ENCODE measurements at regions not wholly inside any gene's neighbourhood (a gene's known extent, or its start where the extent isn't known, plus 50 kb on each side); places are given as distances from the start of the nearest gene placed in this dataset.

DNA sequence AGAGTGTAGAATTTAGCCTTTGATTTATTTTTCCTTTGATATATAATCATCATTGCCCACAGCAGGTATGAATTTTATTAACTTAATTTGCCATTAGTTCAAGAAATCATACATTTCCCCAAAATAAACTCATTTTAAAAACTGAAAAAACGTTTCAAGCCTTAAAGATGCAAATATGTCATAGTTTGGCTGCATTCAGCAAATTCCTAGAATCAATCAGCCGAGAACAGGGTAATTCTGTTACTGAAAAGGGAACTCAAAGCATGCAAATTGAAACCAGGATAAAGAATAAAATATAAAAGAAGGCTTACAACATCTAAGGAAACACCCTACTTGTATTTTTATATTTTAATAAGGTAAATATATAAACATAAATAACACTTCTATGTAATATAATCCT is 233.8 kb upstream of the PRKCQ start:
- DNase-seq (ENCODE audit: low spot score): no peak
- H3K36me3 ChIP-seq (replicated peaks; ENCODE audit: insufficient read depth, low read depth): no peaks in the 10 kb centered on the region
- WGBS (ENCODE audit: low lambda C conversion rate, missing lambda C conversion rate): 51% methylated on average over 2 of the region's 2 CpGs

DNA sequence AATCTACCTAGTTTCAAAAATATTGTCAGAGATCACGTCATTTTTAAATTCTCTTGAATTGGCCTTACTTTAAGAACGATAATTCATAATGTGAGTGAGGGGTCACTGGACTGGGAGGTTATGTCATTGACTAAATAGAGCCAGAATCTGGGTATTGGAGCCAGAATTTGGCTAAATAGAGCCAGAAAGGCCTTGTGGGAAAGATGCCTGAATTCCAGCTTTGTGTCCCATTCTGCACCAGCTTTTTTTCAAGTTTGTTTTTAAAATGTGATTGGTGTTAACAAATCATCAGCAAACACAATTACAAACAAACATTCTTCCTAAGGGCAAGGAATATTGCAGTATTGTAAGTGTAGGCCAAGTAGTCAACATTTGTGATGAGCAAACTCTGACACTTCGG is 233.2 kb upstream of the PRKCQ start:
- H3K4me2 ChIP-seq: no peak overlapping the region
- no peaks in the 10 kb centered on the region for H3K27me3 ChIP-seq
- no peaks in the 10 kb centered on the region for H3K4me1 ChIP-seq (ENCODE audit: insufficient read depth)
- no peaks in the 10 kb centered on the region for H3K9me2 ChIP-seq (replicated peaks; ENCODE audit: insufficient read depth)
- no peaks in the 10 kb centered on the region for H3K9me3 ChIP-seq (ENCODE audit: low read depth)
- no peaks in the 10 kb centered on the region for H3K79me2 ChIP-seq
- H2AFZ ChIP-seq: no peak overlapping the region
- H3K36me3 ChIP-seq (replicated peaks; ENCODE audit: insufficient read depth, low read depth): no peaks in the 10 kb centered on the region
- no peaks in the 10 kb centered on the region for H4K20me1 ChIP-seq (ENCODE audit: insufficient read depth, poor library complexity, severe bottlenecking)
- no peak overlapping the region for H3K4me3 ChIP-seq
- H3K27ac ChIP-seq: no peak overlapping the region
- WGBS (ENCODE audit: low lambda C conversion rate, missing lambda C conversion rate): 54% methylated on average over 3 of the region's 3 CpGs
- no peak for DNase-seq (ENCODE audit: low spot score)
- TF ChIP-seq EZH2 (IDR thresholded peaks at IDR 0.05; ENCODE audit: borderline replicate concordance) (no peak), CTCF (IDR thresholded peaks at IDR 0.05; ENCODE audit: poor library complexity) (no peak), EZH2phosphoT487 (IDR thresholded peaks at IDR 0.05; ENCODE audit: low read depth, severe bottlenecking, unreplicated experiment) (no peak)

More for the DNA sequence above, 233.8 kb upstream of the PRKCQ start:
- no peak for TF ChIP-seq EZH2phosphoT487 (IDR thresholded peaks at IDR 0.05; ENCODE audit: low read depth, severe bottlenecking, unreplicated experiment)
- TF ChIP-seq CTCF (IDR thresholded peaks at IDR 0.05; ENCODE audit: poor library complexity): no peak
- no peak for TF ChIP-seq EZH2 (IDR thresholded peaks at IDR 0.05; ENCODE audit: borderline replicate concordance)
- H3K79me2 ChIP-seq: no peaks in the 10 kb centered on the region
- no peak overlapping the region for H3K27ac ChIP-seq
- H4K20me1 ChIP-seq (ENCODE audit: insufficient read depth, poor library complexity, severe bottlenecking): no peaks in the 10 kb centered on the region
- no peaks in the 10 kb centered on the region for H3K9me3 ChIP-seq (ENCODE audit: low read depth)
- H3K4me1 ChIP-seq (ENCODE audit: insufficient read depth): no peaks in the 10 kb centered on the region
- no peak overlapping the region for H2AFZ ChIP-seq
- no peaks in the 10 kb centered on the region for H3K27me3 ChIP-seq
- no peaks in the 10 kb centered on the region for H3K9me2 ChIP-seq (replicated peaks; ENCODE audit: insufficient read depth)
- no peak overlapping the region for H3K4me2 ChIP-seq
- H3K4me3 ChIP-seq: no peak overlapping the region

- Histone ChIP-seq H2AFZ (no peak overlapping the region), H3K79me2 (no peaks in the 10 kb centered on the region), H3K4me1 (ENCODE audit: insufficient read depth) (no peaks in the 10 kb centered on the region), H3K4me3 (no peak overlapping the region), H3K4me2 (no peak overlapping the region), H4K20me1 (ENCODE audit: insufficient read depth, poor library complexity, severe bottlenecking) (no peaks in the 10 kb centered on the region), H3K27ac (no peak overlapping the region), H3K9me2 (replicated peaks; ENCODE audit: insufficient read depth) (no peaks in the 10 kb centered on the region), H3K27me3 (no peaks in the 10 kb centered on the region), H3K9me3 (ENCODE audit: low read depth) (no peaks in the 10 kb centered on the region), H3K36me3 (replicated peaks; ENCODE audit: insufficient read depth, low read depth) (no peaks in the 10 kb centered on the region)
- TF ChIP-seq EZH2phosphoT487 (IDR thresholded peaks at IDR 0.05; ENCODE audit: low read depth, severe bottlenecking, unreplicated experiment) (no peak), CTCF (IDR thresholded peaks at IDR 0.05; ENCODE audit: poor library complexity) (no peak), EZH2 (IDR thresholded peaks at IDR 0.05; ENCODE audit: borderline replicate concordance) (no peak)
- 91% methylated on average over 3 of the region's 3 CpGs for WGBS (ENCODE audit: low lambda C conversion rate, missing lambda C conversion rate)
- no peak for DNase-seq (ENCODE audit: low spot score)
Measured at GRCh38 chr10:6811153-6811552, 231.1 kb upstream of the PRKCQ start.

DNA sequence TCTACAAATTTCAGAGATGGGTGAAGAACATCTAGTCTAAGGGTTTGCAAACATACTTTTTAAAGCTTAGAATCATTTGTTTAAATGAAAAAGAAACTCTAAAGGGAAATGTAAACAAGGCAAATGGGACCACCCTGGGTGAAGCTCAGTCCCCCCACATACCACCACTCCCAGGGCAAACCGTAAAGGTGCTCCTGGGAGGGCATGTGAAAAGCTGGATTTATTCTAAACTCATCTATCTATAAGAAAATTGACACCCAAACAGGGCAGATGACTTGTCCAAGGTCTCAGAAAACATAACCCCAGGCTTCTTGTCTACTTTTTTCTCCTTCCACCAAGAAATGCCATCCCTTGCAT is 223.3 kb upstream of the PRKCQ start:
- H3K36me3 ChIP-seq (replicated peaks; ENCODE audit: insufficient read depth, low read depth): no peaks in the 10 kb centered on the region
- TF ChIP-seq EZH2 (IDR thresholded peaks at IDR 0.05; ENCODE audit: borderline replicate concordance) (no peak), CTCF (IDR thresholded peaks at IDR 0.05; ENCODE audit: poor library complexity) (no peak), EZH2phosphoT487 (IDR thresholded peaks at IDR 0.05; ENCODE audit: low read depth, severe bottlenecking, unreplicated experiment) (no peak)
- no peak overlapping the region for H3K4me3 ChIP-seq
- H4K20me1 ChIP-seq (ENCODE audit: insufficient read depth, poor library complexity, severe bottlenecking): no peaks in the 10 kb centered on the region
- no peaks in the 10 kb centered on the region for H3K9me3 ChIP-seq (ENCODE audit: low read depth)
- no peak for DNase-seq (ENCODE audit: low spot score)
- no peaks in the 10 kb centered on the region for H3K79me2 ChIP-seq
- no peaks in the 10 kb centered on the region for H3K27me3 ChIP-seq
- H3K27ac ChIP-seq: no peak overlapping the region
- H2AFZ ChIP-seq: no peak overlapping the region
- H3K9me2 ChIP-seq (replicated peaks; ENCODE audit: insufficient read depth): no peaks in the 10 kb centered on the region
- no peaks in the 10 kb centered on the region for H3K4me1 ChIP-seq (ENCODE audit: insufficient read depth)
- H3K4me2 ChIP-seq: no peak overlapping the region
- WGBS (ENCODE audit: low lambda C conversion rate, missing lambda C conversion rate): 75% methylated on average over 1 of the region's 1 CpG
